ENCODE measurements at regions not wholly inside any gene's neighbourhood (a gene's known extent, or its start where the extent isn't known, plus 50 kb on each side); places are given as distances from the start of the nearest gene placed in this dataset.

GRCh38 chr5:179410291-179411160, 65.3 kb upstream of the ADAMTS2 start:
- TF ChIP-seq, protein P1, sequence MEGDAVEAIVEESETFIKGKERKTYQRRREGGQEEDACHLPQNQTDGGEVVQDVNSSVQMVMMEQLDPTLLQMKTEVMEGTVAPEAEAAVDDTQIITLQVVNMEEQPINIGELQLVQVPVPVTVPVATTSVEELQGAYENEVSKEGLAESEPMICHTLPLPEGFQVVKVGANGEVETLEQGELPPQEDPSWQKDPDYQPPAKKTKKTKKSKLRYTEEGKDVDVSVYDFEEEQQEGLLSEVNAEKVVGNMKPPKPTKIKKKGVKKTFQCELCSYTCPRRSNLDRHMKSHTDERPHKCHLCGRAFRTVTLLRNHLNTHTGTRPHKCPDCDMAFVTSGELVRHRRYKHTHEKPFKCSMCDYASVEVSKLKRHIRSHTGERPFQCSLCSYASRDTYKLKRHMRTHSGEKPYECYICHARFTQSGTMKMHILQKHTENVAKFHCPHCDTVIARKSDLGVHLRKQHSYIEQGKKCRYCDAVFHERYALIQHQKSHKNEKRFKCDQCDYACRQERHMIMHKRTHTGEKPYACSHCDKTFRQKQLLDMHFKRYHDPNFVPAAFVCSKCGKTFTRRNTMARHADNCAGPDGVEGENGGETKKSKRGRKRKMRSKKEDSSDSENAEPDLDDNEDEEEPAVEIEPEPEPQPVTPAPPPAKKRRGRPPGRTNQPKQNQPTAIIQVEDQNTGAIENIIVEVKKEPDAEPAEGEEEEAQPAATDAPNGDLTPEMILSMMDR (IDR thresholded peaks at IDR 0.05; ENCODE audit: low read depth, low read length): no peak
- no peak overlapping the region for H3K4me3 ChIP-seq (replicated peaks in 1 of 2; ENCODE audit: low read depth in 2 of 2, low read length in 2 of 2)
- no peak for DNase-seq (ENCODE audit: low read depth in 2 of 2)

DNA sequence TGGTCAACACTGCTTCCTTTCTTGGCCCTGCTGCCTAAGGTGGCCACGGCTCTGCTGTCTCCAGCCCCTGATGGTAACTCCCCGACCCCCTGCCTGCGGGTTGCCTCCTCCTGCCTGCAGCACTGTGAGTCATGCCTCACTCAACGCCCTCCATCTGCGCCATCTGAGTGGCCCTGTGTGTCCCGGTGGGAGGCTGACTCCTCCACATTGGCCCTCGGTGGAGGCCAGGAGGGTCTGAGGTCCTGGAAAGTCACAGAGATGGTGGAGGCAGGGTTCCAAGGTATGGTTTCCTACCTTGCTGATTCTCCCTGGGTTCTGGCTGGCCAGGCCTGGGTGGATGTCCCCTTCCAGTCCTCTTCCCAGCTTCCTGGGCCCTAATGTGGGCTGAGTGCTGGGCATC, 64.5 kb upstream of the ADAMTS2 start:
- no peak overlapping the region for H3K4me3 ChIP-seq (replicated peaks in 1 of 2; ENCODE audit: low read depth in 2 of 2, low read length in 2 of 2)
- TF ChIP-seq, protein P1 (IDR thresholded peaks at IDR 0.05; ENCODE audit: low read depth, low read length): no peak
- DNase-seq (ENCODE audit: low read depth in 2 of 2): no peak

DNA sequence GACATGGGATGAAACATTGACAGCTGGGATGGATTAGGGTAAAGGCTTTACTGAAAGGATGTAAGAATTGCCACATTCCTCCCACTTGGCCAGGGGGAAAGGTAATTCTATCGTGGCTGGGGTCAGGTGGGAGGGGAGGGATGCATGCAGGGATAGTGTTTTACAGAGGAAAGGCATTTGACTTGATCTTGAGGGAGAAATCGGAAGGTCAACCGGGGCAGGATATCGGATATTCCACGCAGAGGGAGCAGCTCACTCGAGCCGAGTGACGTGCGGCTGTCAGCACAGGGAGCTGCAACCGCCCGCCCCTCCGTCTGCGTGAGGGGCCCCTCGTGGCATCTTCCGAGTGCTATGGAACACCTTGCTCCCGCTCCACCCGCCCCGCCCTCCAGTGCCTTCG, 63.4 kb upstream of the ADAMTS2 start:
- TF ChIP-seq, protein P1 (IDR thresholded peaks at IDR 0.05; ENCODE audit: low read depth, low read length): no peak
- no peak for DNase-seq (ENCODE audit: low read depth in 2 of 2)
- H3K4me3 ChIP-seq (replicated peaks in 1 of 2; ENCODE audit: low read depth in 2 of 2, low read length in 2 of 2): no peak overlapping the region

DNA sequence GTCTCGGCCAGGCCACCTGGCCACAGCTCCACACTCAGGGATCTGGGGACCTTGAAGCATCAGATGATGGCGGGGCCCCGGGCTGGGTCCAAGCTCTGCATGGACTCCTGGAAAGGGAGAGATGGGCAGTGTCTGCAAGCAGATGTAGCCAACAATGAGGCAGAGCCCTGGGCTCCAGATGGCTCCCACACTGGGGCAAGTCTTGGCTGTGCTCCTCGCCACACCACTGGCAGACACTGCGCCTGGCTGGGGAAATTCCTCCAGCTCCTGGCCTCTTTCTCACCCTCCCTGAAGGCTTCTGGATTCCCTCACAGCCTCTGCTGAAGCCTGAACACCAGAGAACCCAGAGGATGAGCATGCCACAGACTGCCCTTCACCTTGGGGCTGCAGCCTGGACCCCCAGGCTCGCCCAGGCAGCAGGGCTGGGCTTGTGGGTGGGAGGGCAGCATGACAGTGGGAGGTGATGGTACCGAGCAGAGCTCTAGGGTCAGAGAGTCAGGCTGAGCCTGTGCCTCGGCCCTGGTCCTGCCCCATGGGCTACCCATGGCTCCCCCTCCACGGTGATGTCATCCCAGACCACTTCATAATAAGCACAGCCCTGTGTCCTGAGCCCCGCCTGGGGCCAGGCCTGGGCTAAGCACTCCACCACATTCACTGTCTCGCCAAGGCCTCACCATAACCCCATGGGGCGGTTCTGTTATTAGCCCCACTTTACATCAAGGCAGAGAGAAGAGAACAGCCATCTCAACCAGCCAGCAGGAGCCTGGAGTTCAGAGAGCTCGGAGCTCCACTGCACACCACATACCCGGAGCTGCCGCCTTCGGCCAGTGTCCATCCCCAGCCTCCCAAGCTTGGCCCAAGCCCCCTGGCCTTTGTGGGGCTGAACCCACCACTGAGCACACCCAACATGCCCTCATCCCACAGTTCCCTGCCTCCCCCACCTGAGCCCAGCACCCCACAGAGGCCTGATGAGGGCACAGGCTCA, 62.2 kb upstream of the ADAMTS2 start:
- TF ChIP-seq, protein P1 (IDR thresholded peaks at IDR 0.05; ENCODE audit: low read depth, low read length): no peak
- no peak overlapping the region for H3K4me3 ChIP-seq (replicated peaks in 1 of 2; ENCODE audit: low read depth in 2 of 2, low read length in 2 of 2)
- peak in 1 of 2 donors; percentile 63 for DNase-seq (ENCODE audit: low read depth in 2 of 2)

GRCh38 chr5:179406031-179406961, 61.0 kb upstream of the ADAMTS2 start:
- DNase-seq (ENCODE audit: low read depth in 2 of 2): peak; percentile 55 to 62
- H3K4me3 ChIP-seq (replicated peaks in 1 of 2; ENCODE audit: low read depth in 2 of 2, low read length in 2 of 2): no peak overlapping the region
- TF ChIP-seq, protein P1 (IDR thresholded peaks at IDR 0.05; ENCODE audit: low read depth, low read length): no peak
